ENCODE measurements at regions not wholly inside any gene's neighbourhood (a gene's known extent, or its start where the extent isn't known, plus 50 kb on each side); places are given as distances from the start of the nearest gene placed in this dataset.
"Not testable (repeated sequence)": the region's sequence is repeated elsewhere in the genome, so short reads cannot be mapped to it uniquely, and the experiment has no call there.

DNA sequence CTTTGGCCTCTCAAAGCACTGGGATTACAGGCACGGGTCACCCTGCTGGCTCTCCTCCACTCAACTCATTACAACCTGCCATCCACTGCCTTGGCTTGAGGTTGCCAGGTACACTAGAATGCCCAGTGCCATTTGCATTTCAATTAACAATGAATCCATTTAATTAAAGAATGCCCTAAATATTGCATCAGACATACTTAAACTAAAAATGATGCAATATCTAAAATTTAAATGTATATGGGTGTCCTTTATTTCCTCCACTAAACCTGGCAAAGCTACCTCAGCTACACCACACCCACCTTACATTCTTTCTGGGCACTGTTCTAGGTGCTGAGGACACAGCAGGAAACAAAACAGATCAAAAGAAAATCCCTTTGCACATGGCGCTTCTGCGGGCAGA is 382.2 kb upstream of the ZFHX3 start:
- DNase-seq = no peak

DNA sequence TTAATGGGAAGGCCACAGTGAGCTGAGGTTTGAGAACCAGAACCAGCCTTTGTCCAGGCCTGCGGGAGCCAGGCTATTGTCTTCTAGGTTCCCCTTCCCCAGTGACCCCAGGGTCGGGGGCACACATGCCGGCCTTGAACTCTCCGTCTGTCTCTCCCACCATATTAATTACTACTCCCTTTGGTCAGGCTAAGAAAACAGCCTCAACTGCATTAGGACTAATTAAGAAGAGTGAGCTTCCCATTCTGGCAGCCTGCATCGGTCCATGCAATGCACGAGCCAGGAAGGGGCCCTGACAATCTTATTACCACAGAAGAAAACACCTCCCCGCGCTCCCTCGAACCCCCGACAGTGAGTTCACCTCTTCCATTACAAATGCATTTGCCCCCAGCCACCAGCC is 380.2 kb upstream of the ZFHX3 start:
- no peak for DNase-seq

DNA sequence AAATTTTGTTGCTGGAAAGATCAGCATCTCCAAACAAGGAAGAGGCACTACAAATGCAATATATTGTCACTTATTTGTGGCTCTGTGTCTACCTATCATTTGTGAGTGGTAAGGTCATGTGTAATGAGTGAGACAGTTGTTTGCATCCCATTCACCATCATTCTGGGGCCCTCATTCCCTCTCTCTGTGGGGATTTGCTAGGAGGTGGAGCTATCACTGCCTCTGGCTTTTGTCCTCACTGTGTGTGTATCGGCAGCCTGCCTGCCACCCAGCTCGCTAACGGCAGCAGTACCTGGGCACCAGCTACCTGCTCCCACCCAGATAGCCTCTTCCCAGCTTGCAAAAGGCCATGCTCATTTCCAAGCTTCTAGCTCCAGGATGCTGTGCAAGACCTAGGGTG is 379.2 kb upstream of the ZFHX3 start:
- no peak for DNase-seq

DNA sequence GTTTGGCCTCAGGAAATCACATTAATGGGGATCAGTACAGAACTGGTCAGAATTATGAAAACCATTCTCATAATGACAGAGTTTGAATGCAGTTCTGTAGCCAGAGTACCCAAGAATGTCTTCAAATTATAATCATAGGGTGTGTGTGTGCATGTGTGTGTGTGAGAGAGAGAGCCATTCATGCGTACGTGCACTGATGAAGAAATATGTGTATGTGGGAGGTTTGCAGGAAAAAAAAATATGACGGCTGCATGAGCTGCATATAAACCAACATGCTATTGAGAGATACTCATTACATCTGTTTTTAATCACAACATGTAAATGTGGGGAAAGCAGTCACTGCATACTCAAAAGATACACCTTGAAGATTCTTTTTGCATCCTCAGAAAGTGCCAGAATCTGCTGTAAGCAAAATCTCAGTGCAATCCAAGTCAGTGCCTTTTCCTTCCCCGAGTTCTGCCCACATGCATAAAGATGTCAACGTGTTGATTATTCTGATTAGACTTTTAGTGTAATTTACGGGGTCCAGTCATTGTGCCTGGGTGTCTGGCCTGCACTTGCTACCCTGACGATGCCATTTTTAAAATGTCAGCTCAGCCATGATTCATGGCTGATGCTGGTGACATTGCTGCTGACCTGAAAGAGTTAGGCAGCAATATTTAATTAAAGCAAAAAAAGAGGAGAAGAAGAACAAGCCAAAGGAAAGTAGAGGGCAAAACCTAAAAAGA is 378.7 kb upstream of the ZFHX3 start:
- DNase-seq = no peak

DNA sequence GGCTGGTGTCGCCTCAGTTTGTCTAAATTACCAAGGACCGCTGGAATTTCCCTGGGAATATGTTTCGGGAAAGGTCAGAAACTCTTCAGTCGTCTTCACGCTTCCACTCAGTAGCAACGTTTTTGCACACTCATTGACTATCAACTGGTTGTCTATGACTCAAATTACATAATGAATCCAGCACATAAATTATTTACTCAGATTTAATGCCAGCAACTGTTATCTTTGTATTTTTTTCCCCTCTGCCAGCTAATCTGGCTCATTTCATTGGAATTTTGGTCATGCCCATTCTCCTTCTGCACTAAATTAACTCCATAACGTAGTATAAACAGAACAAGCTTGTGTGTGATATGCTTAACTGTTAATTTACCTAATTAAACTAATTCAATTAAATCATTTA is 372.7 kb upstream of the ZFHX3 start:
- DNase-seq = no peak

DNA sequence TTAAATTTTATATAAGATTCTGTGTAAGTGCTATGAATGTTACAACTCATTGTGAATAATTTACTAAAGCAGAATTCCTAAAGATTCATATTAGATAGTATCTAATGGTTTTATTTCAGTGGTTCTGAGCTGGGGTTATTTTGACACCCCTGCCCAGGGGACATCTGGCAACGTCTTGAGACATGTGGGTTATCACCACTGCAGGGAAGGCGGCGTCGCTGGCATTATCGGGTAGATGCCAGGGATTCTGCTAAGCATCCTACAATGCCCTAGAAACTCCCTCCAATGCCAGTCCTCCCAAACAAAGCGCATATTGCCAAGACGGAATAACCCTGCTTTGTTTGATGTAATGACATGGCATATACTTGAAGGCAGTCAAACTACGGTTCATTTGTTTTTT is 372.3 kb upstream of the ZFHX3 start:
- DNase-seq = no peak

DNA sequence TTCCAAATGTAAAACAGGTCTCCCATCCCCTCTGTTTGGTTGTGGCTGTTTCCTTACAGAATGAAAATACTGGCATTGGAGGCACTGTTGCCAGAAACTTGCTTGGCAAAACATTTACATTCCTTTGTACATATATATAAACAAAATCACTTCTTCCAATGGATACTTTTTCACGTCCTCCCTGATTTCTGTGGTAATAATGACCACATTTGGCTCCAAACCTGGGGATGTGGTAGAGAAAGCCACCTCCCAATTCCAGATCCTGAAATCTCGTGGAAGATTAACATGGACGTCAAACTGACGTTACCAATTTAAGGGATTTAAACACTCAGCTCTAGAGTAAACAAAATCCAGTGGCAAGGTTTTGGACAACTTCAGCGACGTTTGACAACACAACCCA is 370.8 kb upstream of the ZFHX3 start:
- no peak for DNase-seq

DNA sequence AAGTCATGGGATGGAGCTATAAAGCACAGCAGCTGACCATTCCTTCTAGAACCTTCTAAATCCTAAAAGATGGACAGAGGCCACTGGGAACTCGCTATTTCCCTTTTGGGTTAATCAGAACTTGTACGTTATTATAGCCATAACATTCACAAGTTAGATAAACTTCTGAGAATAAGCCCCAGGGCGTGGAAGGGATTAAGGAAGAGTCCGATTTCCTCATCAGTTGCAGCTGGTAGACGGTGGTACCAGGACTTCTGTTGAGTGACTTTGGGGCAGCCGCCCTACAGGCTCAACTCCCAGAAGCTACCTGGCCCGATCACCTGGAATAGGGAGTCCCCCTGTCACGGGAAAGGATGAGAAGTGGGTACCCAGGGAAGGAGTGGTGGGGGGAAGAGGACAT is 370.1 kb upstream of the ZFHX3 start:
- no peak for DNase-seq

DNA sequence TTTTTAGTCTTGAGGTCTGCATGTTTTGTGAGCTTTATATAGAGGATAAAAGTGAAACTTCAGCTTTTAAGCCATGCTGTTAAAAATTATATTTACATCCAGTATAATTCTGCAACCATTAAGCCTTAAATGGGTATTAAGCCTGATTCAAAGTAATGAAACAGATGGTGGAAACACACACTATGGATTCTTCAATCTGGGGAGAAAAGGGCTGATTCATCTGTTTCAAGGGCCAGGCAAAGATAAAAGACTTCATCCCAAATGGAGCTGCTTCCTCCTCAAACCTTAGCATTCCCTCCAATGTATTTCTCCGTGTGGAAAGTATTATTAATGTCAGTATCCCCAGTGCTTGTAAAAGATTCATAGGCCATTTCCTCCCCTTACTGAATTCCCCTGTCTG is 367.4 kb upstream of the ZFHX3 start:
- DNase-seq = no peak

DNA sequence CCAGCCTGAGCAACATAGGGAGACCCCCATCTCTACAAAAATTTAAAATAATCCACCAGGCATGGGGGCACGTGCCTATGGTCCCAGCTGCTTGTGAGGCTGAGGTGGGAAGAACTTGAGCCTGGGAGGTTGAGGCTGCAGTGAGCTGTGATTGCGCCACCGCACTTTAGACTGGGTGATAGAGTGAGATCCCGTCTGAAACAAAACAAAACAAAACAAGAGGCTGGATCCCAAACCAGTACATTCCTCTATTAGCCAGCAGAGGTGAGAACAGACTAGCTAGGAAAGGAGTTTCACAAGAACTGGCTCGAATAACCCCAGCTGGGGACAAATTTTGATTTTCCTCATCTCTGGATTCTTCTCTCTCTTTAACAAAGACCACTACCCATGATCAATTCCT is 366.7 kb upstream of the ZFHX3 start:
- DNase-seq = no peak

DNA sequence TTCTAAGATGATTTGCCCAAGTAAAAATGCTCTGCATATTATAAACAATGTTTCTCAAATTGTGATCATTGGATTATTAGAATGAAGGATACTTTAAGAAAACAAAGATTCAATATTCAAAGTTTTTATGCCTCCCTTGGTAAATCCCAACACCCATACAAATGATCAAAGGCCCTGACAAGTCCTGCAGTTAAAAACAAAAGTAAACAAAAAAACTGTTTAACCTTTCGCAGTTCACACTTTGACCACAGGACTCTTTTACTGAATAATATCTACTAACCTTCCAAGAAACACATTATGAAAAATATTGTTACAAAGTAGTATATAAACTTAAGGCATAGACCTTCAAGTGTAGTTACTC is 365.9 kb upstream of the ZFHX3 start:
- no peak for DNase-seq

DNA sequence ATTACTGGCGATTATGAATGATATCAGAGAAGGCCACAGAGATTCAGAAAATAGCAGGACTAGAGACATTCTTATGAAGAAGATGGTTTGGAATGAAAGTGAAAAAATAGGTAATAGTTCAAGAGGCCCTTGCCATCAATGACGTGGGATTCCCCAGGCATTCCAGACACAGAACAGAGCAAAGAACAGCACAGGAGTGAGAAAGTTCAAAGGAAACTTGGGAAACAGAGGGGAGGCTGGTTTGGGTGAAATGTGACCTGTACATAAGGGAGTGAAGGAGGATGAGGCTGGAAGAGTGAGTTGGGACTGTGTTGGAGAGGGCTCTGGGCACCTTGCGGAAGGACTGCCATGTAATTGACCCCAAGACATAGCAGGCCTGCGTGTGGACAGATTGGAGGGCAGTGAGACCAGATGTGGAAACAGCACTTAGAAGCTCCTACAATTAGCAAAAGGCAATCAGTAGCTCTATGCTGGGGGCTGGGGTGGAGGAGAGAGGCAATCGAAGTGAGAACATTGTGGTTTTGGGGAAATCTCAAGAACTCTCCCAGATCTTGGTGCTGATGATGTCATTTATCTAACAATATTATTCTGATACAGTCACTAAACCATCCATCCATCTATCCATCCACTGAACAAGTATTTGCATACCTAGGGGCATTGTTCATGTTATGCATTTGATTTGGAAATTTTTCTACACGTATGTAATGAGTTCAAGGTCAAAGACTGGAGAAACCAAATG is 365.3 kb upstream of the ZFHX3 start:
- DNase-seq = no peak

DNA sequence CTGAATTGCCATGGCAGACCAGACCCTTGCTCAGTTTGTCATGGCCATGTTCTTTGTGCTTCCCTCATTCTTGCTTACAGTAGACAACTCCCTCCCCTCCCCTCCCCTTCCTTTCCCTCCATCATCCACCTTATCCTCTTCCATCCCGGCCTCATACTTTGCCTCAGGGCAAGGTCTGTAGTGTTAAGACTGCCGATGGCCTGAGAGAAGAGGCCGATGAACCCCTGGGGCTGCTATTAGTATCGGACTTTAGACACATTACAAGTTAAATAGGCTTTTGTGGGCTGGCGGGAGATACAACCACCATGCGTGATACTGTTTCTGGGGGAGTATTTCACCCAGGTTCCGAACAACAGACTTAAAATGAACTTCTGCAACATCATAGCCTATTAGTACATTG is 364.5 kb upstream of the ZFHX3 start:
- no peak for DNase-seq

DNA sequence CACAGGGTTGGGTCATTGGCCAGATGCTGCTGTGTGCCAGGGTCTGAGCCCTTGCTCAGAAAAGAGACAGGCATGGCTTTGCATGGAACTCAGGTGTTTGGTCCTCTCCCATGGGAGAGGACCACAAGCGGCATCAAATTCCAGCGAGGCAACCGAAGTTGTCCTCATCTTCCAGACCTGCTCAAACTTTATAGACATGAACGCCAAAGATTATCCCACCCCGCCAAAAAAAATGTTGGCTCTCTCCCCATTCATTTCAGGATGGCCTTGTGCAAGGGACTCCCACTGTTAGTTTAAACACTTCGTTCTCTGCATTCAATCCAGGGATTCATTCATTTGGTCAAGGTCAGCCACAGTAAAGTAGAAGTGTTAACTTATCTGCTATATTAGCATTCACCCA is 360.8 kb upstream of the ZFHX3 start:
- DNase-seq = no peak

DNA sequence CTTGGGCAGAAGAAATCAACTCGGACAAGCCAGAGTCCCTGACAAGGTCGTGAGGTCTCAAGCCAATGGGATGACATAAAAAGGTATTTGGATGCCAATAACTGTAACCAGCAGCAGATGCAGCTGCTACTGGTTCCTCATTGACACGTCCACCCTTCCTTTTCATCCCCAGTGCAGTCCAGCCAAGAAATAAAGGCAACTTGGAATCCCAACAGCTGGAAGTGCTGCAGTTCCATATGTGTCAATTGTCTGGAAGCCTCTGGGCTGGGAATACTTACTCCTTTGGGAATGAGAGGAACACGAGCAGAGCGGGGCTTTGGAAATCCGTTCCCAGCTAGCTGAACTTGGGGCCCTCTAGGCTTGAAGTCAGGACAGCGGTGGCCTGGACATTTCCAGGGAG is 360.4 kb upstream of the ZFHX3 start:
- DNase-seq = no peak

DNA sequence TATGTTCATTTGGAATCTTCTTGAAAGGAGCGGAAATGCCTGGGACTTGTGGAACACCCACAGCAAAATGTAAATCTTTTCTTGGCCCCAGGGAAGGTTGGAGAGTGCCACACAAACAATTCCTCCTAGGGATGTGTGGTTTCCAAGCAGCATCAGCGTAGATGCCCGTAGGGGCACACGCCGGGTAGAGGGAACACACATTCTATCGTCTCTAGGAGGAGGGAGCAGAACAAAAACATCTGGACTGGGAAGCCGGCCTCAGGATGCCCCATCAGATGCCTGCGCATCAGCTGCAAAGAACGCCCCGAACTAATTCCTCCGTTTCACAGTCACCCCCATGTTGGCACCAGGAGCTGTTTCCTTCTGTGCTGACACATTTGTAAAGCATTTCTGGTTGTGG is 357.9 kb upstream of the ZFHX3 start:
- DNase-seq = no peak

DNA sequence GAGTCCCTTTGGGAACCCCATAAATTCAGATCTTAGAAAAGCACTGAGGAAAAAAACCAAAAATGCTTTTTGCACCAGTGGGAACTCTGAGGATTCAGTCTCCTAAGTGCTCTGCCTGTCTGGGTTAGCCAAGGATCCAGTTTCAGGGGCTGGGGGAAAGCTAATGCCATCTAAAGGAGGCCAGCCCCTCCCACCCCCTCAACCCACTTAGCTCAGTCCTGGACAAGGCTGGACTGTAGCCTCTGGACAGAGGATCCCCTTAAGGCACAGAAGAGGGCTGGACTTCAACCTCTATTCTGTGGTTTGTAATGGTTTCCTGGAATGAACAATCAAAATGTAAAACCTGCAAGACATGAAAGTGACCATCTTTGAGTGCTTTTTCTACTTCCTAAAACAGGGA is 356.1 kb upstream of the ZFHX3 start:
- DNase-seq = no peak

DNA sequence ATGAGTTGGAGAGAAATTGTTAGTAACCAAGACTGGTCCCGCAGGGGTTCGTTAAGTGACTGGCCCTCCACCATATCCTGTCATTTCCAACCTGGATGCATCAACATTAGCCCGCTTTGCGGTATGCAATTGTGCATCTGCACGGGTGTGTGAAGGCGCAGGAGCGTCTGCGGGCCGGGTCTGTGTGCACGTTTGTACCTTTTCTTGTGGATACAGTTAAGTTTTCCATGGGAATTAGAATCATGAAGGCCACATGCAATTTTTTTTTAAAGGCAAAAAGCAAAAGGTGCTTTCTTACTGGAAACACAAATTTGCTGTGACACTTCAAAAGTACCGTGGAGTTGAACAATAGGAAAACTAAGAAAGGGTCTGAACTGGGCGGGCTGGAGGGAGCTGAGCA is 355.4 kb upstream of the ZFHX3 start:
- DNase-seq = no peak

DNA sequence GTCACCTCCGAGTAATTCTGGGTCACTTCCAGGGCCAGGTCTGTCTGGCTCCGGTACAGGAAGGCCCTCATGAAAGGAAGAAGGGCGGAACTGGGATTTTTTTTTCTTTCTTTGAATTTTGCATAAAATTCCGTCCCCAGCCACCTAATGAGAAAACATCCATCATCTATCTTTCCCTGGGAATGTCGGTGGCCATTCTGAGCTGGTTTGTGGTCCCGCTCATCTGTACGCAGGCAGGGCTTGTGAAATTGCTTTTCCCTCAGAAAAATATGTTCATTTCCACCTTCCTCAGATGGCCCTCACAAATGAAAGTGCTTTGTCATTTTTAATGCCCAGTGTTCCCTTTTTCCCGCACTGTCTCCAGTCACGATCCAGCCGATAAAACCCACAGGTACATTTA is 353.0 kb upstream of the ZFHX3 start:
- no peak for DNase-seq

DNA sequence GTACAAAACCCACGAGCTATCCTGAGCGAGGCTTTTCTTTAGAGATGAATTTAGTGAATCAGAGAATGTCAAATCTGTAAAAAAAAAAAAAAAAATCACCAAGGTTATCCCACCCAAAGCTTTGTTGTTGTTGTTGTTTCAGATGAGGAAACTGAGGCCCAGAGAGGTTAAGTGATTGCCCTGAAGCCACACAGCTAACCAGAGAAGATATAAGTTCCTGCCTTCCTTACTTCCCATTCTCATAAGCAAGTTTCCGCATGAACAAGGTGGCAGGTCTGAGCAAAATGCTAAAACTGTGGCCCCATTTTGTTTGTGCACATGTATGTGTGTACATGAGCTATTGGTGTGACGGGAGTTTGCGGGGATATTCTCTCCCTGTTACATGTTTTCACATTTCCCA is 352.1 kb upstream of the ZFHX3 start:
- DNase-seq = no peak

DNA sequence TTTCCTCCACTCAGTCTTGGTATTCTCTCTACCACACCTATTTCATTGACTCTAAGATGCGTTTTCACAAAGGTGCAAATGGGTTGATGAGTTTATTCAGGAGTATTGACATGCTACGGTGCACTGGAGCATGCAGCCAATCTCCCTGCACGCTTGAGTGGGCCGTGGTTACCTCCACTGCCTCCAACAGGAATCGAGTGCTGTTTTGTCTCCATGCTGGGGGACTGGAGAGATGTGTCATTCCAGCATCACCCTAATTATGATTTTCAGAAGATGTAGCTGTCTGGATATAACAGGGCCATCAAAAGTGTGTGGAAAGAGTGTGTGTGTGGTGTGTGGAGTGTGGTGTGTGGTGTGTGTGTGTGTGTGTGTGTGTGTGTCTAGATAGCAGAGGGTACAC is 351.6 kb upstream of the ZFHX3 start:
- DNase-seq = no peak

DNA sequence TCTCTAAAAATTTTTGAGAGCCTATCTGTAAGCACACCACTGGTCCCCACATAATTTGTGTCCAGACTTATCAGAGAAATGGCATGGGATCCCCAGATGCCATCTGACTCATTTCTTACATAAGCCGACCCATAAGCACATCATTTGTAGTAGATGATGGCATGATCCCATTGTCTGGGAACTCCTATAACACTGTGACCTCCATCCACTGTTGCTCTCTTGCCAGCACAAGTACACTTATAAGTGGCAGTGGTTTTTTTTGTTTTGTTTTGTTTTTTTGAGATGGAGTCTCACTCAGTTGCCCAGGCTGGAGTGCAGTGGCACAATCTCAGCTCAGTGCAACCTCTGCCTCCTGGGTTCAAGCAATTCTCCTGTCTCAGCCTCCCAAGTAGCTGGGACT is 350.7 kb upstream of the ZFHX3 start:
- not testable (repeated sequence) for DNase-seq

DNA sequence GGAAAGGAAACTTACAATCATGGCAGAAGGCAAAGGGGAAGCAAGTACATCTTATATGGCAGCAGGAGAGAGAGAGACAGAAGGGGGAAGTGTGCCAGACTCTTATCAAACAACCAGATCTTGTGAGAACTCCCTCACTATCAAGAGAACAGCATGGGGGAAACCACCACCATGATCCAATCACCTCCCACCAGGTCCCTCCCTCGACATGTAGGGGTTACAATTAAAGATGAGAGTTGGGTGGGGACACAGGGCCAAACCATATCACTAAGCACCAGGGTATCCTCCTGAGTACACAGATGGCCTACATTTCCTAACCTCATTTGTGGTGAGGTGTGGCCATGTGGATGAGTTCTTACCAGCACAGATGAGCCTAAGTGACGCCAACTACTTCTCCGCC is 348.6 kb upstream of the ZFHX3 start:
- DNase-seq = no peak

DNA sequence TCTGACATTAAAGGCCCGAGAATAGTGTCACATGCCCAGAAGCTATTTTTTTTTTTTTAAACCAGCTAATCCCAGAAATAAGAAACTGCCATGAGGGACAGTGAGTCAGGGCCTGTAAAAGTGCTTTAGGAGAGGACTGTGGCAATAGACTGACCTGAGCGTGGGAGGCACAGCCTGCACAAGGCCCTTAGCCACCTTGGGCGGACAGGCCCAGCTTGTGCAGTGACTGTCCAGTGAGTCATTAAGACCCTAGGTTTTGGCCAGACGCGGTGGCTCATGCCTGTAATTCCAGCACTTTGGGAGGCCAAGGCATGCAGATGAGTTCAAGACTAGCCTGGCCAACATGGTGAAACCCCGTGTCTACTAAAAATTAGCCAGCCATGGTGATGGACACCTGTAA is 343.0 kb upstream of the ZFHX3 start:
- no peak for DNase-seq

DNA sequence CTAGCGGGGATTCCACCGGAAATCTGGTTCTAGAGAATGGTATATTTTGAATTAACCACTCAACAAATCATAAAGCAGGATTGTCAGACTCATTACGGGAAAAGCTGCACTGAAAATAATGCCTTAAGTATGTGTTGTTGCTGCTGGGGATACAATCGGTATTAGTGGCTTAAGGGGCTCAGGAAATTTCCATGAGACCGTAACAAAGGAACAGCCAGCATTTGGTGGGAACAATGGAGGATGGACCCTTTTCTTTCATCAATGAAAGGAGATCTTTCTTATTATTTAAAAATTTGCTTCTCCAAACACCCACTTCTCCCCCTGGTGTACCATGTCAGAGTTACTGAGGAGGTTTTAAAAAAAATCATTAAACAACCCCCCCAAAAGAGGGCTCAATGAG is 342.6 kb upstream of the ZFHX3 start:
- no peak for DNase-seq

Data from activated CD4-positive, alpha-beta T cell treated with anti-CD3 and anti-CD28 coated beads for 48 hours (primary cell).